SKM-1 treated with dmso at 0.1 percent for 144 hours (cell line): ENCODE measurements at regions not wholly inside any gene's neighbourhood (a gene's known extent, or its start where the extent isn't known, plus 50 kb on each side); places are given as distances from the start of the nearest gene placed in this dataset.
"Not testable (repeated sequence)": the region's sequence is repeated elsewhere in the genome, so short reads cannot be mapped to it uniquely, and the experiment has no call there.

Source experiments
- DNase-seq: peaks from one replicate; lab custom pipeline; 2025; ENCODE audit not compliant: unreplicated experiment; lab: John Stamatoyannopoulos, UW

DNA sequence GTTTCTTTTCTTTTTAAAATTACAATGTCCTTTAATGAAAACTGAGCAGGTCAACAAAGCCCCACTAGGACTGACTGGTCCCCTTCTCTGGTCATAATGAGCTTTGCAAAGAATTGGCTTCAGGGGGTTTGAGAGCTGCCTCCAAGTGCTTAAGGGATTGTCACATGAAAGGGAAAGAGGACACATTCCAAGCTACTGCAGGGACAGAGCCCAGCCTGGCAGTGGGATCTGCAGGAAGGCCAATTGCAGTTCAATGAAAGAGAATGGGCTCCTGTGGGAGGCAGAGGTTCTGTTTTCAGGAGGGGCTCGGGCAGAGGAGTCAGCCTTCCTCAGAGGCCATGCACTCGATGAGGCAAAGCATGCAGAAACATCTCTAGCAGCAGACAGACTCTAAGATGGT lies 84.1 kb upstream of the ACKR3 start:
- no peak for DNase-seq

DNA sequence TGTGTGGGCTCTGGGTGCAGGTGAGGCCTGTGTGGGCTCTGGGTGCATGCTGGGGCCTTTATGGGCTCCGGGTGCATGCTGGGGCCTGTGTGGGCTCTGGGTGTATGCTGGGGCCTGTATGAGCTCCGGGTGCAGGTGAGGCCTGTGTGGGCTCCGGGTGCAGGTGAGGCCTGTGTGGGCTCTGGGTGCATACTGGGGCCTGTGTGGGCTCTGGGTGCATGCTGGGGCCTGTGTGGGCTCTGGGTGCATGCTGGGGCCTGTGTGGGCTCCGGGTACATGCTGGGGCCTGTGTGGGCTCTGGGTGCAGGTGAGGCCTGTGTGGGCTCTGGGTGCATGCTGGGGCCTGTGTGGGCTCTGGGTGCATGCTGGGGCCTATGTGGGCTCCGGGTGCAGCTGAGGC lies 80.5 kb upstream of the ACKR3 start:
- DNase-seq = not testable (repeated sequence)

DNA sequence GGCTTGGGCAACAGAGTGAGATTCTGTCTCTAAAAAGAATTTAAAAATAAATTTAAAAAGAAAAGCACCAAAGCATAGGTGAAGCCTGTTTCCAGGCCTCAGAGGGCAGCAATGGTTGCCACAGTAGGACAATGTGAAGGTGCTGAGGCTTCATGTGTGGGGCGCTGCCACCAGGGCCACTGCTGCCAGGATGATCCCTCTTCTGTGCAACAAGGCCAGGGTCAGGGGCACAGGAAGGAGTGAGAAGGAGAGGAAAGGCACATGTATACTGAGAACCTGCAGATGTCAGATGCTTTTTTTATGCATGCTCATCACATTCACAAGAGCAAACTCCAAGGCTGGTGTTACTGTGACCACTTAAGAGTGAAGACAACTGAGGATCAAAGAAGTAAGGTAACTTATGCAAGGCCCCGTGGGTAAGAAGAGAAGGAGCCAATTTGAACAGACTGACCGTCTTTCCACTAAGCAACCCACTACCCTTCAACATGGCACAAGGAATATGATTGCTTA lies 79.7 kb upstream of the ACKR3 start:
- DNase-seq = no peak

DNA sequence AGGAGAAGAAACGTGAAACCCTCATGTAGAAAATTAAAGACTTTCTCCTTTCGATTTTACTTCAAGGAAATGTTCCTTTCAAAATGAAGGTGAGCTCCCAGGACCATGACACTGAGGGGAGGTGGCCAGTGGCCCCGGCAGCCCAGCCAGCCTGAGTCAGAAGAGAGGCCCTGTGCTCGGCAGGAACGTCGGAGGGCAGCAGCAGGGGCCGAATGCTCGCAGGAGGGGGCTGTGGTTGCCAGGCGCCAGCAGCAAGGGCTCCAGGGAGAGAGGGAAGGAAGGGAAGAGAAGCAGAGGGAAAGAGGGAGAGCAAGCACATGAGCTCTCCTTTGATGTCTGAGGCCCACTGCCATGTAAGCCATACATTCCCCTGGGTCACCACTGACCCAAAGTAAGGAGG lies 73.3 kb upstream of the ACKR3 start:
- no peak for DNase-seq

DNA sequence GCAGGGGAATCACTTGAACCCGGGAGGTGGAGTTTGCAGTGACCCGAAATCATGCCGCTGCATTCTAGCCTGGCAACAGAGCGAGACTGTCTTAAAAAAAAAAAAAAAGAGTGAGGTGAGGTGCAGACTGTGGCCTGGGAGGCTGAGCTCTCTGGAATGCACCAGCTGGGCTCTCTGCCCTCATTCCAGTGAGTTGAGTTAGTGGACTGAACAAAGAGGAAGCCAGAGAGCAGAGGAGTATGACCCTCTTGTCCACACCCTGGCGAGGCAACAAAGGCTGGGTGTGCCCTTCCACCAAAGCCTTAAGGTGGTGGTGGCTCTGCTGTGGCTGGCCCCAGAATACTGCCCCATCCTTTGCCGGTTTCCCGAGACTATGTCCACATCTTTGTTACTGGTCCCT lies 71.3 kb upstream of the ACKR3 start:
- no peak for DNase-seq

DNA sequence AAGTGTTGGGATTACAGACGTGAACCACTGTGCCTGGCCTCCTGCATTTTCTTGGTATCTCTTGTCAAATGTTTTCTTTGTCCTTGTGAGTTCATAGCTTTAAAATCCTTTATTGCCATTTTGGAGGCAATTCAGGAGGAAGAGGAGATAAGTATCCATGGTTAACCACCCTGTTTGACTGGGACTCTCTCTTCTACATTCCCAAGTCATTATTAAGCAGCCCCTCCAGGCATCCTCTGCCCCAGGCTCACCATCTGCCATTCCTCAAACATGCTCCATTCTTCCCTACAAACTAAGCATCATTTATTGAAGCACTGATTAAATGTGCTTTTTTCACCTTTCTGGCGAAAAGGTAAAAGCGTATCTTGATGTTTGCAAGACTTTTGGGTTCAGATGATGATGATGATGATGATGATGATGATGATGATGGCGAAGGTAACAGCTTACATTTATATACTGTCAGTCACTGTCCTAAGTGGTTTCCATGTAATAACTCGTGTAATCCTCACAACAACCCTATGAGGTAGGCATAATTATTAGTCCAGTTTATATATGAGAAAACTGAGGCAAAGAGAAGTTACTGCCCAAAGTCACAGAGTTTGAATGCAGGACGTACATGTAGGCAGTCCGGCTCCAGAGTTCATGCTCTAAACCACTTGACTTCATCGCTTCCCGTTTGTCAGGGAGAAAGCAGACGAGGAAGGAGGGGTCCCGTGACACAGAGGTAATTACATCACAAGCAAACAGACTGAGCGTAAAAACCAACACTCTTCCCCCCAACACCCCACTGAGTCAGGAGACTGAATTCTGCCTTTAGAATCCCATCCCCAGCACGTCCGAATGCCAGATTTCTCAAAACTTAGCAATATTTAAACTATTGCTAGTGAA lies 69.7 kb upstream of the ACKR3 start:
- no peak for DNase-seq

DNA sequence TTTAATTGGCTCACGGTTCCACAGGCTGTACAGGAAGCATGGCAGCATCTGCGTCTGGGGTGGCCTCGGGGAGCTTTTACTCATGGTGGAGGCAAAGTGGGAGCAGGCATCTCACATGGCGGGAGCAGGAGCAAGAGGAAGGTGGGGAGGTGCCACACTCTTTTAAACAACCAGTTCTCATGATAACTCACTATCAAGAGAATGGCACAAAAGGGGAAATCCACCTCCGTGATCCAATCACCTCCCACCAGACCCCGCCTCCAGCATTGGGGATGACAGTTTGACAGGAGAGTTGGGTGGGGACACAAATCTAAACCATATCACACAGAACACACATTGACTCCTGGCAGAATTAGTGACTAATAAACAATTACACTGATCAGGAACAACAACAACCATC lies 68.6 kb upstream of the ACKR3 start:
- DNase-seq = no peak

DNA sequence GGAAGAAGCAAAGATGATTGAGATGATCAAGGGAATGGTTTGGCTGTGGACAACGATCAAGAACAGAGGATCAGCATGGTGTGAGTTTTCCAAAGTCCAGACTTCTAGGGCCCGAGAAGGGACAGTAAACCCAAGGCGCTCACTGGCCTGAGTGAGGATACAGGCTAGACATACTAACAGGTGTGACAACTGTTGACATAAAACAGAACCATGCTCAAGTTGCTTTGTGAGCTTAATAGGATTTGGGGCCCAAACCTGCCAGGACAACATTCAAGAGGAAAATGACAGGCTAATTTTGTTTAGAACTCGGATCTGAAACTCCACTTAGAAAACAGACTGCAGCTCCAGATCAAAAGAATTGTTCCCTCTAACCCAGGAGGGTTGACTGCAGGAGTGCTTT lies 68.1 kb upstream of the ACKR3 start:
- no peak for DNase-seq

DNA sequence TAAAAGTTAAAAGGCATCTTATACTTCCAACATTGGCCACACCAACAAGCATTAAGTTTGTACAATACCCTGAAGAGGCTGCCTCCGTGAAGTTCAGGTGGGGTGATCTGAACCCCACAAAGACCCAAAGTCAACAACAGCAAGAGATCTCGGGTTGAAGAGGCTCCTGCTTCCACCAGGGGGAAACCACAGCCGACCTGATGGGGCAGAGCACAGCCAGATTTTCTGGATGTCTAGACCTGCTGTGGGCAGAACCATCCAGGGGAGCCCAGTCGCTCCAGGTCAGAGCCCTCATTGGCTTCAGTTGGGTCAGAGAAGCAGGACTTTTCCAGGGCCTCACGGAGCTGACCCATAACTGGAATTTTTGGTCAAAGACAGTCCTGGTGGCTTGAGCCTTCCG lies 66.5 kb upstream of the ACKR3 start:
- no peak for DNase-seq

DNA sequence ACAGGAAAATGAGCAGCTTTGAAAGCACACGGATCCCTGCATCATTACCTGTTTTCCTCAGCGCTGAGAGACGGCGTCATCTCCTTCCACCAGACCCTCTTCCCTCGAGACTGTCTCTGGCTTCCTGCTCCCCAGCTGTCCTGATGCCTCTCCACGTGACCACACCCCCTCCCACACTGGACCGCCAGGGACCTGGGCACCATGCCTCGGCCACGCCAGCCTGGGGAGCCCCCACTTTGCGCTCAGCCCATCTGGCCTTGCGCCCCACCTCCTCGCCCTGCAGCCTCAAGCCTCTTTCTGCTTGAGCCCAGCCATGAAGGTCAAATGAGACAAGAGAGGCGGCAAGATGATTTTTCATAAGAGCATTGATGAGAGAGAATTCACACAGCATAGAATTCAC lies 66.0 kb upstream of the ACKR3 start:
- no peak for DNase-seq

DNA sequence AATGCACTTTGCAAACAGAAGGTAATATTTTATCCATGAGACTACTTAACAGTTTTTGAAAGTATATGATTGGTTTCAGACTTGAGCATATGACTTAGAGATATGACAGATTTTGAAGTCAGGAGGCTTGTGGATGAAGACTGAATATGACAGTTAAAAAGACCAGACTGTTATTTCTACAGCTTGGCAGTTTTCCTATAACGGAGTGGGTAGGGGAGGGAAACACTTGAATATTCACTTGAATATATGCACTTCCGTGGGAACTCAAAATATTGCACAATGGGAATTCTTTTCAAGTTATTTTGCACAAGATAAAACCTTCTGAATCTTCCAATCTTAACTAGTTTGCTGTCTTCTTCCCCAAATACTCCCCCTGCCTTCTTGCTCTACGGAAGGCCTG lies 64.6 kb upstream of the ACKR3 start:
- no peak for DNase-seq

DNA sequence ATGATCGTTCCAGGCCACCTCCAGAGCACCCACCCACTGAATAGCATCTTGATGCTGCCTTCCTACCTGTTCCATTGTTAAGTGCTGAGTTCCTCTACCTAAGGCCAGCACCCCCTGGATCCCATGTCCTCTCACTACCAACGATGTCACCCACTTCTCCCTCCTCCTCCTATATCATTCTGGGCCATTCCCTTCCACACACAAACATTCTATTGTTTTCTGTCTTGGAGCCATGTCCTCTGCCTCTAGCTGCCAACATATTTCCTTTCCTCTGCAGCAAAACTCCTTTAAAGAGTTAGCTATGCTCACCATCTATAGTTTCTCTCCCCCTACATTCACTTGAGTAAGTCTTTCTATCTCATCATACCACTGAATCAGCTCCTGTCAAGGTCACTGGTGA lies 64.0 kb upstream of the ACKR3 start:
- no peak for DNase-seq

DNA sequence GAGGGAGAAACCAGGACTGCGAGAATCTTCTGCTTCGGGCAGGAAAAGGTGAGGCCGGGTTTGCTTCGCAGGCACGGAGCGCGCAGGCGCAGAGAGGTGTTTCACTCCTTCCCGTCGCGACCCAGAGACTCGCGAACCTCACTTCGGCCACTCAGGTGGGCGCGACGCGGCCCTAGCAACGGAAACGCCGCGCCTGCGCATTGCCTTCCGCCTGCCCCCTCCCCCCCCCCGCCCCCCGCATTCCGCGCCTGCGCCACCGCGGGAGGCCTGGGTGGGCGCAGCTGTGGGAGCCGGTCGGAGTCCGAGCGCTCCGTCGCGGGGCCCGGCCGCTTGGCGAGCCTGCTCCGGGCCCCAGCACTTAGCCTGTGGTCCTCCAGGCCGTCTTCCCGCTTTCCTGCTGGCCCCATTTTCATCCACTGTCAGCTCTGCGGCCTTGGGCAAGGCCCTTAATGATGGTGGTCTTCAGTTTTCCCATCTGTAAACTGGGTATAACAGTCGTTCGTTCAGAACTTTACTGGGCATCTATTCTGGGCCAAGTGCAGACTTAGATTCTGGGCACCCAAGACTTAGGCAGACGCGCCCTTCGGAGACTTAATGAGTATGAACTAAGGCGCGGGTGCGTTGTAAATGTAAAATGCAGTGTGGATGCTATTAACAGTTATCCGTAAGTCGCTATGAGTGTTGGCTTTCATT lies 62.1 kb upstream of the ACKR3 start:
- DNase-seq = no peak

DNA sequence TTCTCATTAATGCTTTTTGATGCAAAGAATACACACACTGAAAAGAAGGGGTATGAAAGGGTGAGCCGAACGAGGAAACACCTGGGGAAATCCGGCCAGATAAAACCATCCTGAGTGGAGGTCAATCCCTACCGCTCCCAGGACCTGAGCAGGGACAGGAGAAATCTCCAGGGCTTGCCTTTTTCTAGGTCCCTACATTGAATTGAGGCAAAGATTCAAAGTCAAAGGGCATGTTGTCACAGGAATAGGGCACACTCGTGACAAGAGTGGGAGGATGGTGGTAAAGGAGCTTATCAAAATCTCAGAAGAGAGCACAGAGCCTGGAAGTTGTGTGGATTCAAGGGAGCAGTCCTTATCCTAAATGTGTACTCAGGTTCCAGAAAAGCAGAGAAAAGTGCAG lies 61.2 kb upstream of the ACKR3 start:
- no peak for DNase-seq

DNA sequence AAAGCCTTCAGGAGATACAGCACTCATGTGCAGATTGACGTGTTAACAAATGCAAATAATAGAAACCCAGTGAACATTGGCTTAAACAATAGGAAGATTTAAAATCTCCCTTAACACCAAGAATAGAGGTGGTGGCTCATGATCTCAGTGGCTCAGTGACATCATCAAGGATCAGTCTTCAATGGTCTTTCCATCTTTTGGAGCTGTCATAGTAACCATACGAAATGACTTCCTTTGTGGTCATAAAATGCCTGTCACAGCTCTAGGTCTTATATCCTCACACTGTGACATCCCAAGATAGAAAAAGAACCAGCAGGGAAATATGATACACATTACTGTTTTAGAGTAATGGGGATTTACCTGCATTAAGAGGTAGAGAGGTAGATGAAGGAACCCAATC lies 59.6 kb upstream of the ACKR3 start:
- no peak for DNase-seq

DNA sequence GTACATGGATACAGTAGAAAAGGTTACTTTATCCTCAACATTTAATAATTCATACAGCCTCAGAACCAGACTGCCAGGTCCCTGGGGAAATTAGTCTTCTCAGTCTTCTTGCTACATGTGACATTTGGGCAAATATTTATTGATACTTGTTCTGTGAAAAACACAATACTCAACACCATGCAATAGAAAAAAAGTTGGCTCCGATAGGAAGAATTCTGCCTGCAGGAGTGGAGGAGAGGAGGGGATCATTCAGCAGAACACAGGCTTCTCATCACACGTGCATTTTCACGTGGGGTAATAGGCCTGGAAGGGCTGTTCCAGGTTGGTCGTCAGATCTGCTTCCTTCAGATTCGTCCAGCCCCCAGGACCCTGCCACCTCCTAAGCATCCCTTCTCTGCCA lies 58.4 kb upstream of the ACKR3 start:
- no peak for DNase-seq

DNA sequence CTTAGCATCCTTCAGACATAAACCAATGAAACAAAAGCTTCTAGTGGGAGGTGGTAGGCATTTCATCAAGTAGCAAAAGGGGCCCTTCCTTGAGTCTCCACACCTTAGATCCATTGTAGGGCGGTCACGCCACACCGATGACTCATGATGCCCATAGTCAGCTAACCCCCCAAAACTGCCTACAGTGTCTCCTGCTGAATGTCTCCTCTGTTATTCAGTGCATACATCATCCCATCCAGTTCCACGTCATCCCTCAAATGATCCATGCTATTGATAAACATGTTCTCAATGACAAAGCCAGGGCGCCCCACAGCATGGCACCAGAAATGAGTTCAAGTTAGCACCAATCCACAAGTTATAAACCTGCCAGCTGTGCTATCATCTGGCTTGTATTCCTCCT lies 57.4 kb upstream of the ACKR3 start:
- DNase-seq = no peak

DNA sequence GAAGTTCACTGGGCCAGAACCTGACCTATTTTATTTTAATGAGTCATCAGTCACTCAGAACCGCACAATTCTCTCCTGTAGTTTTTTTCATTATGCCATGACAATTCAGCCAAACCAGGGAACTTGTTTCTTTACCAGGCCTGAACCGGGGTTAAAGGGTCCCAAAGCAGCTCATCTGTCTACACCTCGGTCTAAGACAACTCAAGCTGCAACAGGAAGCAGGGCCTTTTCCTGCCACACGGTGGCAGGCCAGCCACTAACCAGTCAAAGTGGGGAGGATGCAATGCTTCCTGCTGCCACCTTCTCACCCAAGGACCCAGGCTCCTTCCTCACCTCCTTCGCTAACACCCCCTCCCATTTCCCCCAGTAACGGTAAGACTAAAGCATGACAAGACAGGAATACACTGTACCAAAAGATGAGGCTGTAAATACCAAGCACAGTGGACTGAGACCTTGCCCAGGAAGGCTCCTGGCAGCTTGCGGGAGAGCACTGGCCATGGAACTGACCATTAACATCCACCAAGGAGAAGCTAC lies 56.7 kb upstream of the ACKR3 start:
- DNase-seq = peak; percentile 55

DNA sequence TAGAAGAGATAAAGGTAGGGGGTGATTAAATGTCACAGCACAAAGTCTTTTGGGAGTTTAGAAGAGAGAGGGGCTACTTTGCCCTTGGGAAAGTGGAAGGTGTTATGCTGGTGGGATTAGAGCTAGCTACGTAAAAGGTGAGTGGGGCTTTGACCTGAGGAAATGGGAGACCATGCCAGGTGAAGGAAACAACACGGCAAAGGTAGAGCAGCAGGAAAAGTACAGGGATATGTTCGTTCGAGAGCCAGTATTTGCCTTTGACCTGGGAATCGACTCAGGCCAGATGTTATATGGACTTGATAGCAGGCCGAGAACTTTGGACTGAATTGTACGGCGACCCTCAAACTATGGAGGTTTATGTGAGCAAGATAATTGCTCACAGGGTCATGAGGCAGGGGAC lies 55.7 kb upstream of the ACKR3 start:
- DNase-seq = no peak

DNA sequence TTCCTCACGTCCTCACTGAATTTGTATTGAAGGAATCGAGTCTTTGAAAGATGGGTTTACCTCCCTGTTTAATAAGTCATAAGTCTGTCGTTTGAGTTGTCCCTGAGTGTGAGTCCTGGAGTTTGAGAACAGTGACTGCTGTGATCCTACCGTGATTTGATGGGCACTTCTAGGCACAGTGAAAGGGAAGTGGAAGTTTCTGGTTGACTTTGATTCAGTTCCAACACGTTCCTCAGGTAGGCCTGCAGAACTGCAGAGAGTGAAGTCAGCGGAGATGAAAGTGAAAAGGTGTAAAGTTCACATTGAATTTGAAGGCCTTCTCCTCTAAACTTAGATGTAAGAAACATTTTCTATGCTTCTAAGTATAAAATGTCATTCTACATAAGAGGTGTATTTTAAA lies 52.9 kb upstream of the ACKR3 start:
- no peak for DNase-seq

DNA sequence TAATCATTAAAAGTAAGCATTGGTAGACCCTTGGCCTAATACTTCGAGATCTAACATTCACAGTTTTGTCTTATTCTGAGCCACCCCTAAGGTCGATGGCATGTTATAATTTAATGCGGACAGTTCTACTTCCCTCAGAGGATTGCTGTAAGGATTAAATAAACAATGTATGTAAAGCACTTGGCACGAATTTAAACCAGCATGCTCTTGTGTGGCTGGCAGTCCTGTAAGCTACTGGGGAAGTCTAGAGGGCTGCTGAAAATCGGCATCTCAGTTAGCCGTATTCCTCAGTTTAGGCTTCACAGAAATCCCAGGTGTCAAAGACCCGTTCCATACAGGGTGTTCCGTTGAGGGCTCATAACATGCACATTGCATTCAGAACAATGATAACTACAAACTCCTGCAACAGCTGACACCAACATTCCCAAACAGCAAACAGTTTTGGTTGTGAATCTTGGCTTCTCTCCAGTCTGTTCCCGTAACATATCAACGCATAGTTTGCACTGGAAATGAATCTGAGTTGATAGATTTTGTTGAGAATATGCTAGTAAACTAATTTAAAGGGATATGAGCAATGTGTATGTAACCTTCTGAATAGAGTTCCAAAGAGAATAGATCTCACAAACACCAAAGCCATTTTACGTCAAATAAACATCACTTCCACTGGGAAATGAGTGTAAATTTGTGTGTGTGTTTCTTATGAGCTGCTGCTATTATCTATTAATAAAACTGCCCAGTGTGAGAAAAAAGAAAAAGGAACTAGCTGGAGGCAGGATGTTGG lies 52.2 kb upstream of the ACKR3 start:
- DNase-seq = no peak
